ENCODE measurements at regions not wholly inside any gene's neighbourhood (a gene's known extent, or its start where the extent isn't known, plus 50 kb on each side); places are given as distances from the start of the nearest gene placed in this dataset.

DNA sequence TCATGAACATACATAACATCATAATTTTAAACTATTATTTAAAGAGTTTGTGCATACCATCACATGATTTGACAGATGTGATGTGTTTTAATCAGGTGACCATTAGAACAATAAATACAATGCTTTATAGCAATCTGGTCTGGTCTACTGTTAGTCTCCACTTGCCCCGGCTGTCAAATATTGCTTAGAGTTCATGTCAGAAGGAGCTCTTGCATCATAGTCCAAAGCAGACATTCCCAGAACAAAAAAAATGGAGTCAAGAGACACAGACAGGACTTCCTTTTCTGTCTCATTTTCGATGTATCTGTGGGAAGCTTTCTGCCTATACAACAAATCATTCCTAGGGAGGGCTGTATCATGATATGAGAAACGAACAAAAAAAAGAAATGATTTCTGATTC lies 979.2 kb upstream of the WWC1 start:
- H3K4me3 ChIP-seq (ENCODE audit: low read depth, low read length) = no peak overlapping the region
- DNase-seq (ENCODE audit: low read depth) = no peak
- TF ChIP-seq, protein P1, sequence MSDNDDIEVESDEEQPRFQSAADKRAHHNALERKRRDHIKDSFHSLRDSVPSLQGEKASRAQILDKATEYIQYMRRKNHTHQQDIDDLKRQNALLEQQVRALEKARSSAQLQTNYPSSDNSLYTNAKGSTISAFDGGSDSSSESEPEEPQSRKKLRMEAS (IDR thresholded peaks at IDR 0.05; ENCODE audit: low read depth, low read length) = no peak
- TF ChIP-seq, protein P2, sequence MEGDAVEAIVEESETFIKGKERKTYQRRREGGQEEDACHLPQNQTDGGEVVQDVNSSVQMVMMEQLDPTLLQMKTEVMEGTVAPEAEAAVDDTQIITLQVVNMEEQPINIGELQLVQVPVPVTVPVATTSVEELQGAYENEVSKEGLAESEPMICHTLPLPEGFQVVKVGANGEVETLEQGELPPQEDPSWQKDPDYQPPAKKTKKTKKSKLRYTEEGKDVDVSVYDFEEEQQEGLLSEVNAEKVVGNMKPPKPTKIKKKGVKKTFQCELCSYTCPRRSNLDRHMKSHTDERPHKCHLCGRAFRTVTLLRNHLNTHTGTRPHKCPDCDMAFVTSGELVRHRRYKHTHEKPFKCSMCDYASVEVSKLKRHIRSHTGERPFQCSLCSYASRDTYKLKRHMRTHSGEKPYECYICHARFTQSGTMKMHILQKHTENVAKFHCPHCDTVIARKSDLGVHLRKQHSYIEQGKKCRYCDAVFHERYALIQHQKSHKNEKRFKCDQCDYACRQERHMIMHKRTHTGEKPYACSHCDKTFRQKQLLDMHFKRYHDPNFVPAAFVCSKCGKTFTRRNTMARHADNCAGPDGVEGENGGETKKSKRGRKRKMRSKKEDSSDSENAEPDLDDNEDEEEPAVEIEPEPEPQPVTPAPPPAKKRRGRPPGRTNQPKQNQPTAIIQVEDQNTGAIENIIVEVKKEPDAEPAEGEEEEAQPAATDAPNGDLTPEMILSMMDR (IDR thresholded peaks at IDR 0.05; ENCODE audit: low read depth, low read length) = no peak
- TF ChIP-seq MYC (IDR thresholded peaks at IDR 0.05; ENCODE audit: low read depth, low read length) (no peak), POLR2A (IDR thresholded peaks at IDR 0.05; ENCODE audit: extremely low read depth, insufficient read length) (no peak)

DNA sequence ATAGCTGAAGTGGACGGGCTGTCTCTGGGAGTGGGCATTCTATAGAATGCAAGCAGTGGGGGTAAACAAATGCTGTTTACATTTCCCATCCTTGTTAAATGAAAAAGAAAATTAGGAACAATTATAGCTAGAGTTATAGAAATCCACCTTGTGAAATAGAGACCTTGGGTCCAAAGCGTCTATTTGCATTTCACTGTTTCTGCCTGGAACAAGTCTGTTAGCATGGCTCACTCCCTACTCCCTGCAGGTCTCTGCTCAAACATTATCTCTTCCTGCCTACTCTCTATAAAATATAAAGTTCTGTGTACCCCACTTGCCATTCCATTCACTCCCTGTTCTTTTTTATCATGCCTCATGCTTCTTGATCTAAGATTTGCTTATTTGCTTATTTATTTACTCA lies 975.7 kb upstream of the WWC1 start:
- no peak overlapping the region for H3K4me3 ChIP-seq (ENCODE audit: low read depth, low read length)
- TF ChIP-seq, protein P1 (IDR thresholded peaks at IDR 0.05; ENCODE audit: low read depth, low read length) = no peak
- TF ChIP-seq MYC (IDR thresholded peaks at IDR 0.05; ENCODE audit: low read depth, low read length) (no peak), POLR2A (IDR thresholded peaks at IDR 0.05; ENCODE audit: extremely low read depth, insufficient read length) (no peak)
- TF ChIP-seq, protein P2 (IDR thresholded peaks at IDR 0.05; ENCODE audit: low read depth, low read length) = no peak
- no peak for DNase-seq (ENCODE audit: low read depth)

DNA sequence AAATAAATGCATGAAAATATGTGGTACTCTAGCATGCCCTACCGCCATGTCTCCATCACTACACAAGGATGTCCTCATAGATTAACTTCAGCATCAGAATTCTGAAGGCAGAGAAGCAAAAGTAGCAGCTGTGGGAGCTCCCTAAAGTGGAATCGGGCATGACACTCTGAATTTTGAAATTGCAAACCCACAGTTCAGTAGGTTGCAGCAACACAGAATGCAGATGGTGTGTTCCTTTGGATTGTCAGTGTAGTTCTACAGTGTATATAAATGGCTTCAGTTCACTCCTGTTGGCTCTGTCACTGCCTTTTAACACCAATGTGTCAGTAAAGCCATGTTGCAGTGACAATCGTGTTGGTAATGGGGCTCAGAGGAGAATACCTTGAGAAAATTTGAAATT lies 973.6 kb upstream of the WWC1 start:
- TF ChIP-seq, protein P2 (IDR thresholded peaks at IDR 0.05; ENCODE audit: low read depth, low read length) = no peak
- TF ChIP-seq POLR2A (IDR thresholded peaks at IDR 0.05; ENCODE audit: extremely low read depth, insufficient read length) (no peak), MYC (IDR thresholded peaks at IDR 0.05; ENCODE audit: low read depth, low read length) (no peak)
- TF ChIP-seq, protein P1 (IDR thresholded peaks at IDR 0.05; ENCODE audit: low read depth, low read length) = no peak
- no peak for DNase-seq (ENCODE audit: low read depth)

DNA sequence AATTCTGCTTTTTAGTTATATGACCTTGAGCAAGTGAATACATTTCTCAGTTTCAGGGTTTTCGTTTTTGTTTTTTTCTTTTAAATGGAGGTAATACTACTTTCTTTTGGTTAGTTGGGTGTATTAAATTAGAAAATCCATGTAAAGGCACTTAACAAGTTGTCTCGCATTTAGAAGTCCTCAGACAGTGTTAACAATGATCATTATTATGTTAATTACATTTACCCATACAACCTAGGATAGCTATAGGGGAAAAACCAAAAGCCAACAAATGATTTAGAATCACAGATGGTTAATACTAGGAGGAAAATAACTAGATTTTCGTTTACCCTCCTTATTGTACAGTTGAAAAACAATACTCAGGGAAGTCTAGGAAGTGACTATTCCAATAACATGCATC lies 972.2 kb upstream of the WWC1 start:
- DNase-seq (ENCODE audit: low read depth) = no peak
- TF ChIP-seq, protein P2 (IDR thresholded peaks at IDR 0.05; ENCODE audit: low read depth, low read length) = no peak
- TF ChIP-seq MYC (IDR thresholded peaks at IDR 0.05; ENCODE audit: low read depth, low read length) (no peak), POLR2A (IDR thresholded peaks at IDR 0.05; ENCODE audit: extremely low read depth, insufficient read length) (no peak)
- TF ChIP-seq, protein P1 (IDR thresholded peaks at IDR 0.05; ENCODE audit: low read depth, low read length) = no peak
- H3K4me3 ChIP-seq (ENCODE audit: low read depth, low read length) = no peak overlapping the region

More for the DNA sequence above, 973.6 kb upstream of the WWC1 start:
- H3K4me3 ChIP-seq (ENCODE audit: low read depth, low read length) = no peak overlapping the region

DNA sequence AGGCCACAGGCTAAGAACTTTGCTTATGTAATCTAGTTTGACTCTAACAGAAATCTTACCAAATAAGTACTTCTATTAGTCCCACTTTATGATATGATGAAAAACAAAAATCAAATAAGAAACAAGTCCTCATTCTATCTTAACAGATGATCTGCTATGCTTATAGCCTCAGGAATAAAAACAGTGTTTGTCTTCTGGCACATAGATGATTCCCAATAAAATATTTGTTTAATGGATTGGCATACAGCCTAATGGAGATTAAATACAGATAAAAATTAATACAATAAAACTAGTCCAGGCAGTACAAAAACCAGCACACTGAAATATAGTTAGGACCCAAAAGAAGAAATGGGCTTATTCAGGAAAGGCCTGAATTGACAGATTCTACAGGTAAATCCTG lies 971.4 kb upstream of the WWC1 start:
- TF ChIP-seq MYC (IDR thresholded peaks at IDR 0.05; ENCODE audit: low read depth, low read length) (no peak), POLR2A (IDR thresholded peaks at IDR 0.05; ENCODE audit: extremely low read depth, insufficient read length) (no peak)
- no peak overlapping the region for H3K4me3 ChIP-seq (ENCODE audit: low read depth, low read length)
- DNase-seq (ENCODE audit: low read depth) = no peak

DNA sequence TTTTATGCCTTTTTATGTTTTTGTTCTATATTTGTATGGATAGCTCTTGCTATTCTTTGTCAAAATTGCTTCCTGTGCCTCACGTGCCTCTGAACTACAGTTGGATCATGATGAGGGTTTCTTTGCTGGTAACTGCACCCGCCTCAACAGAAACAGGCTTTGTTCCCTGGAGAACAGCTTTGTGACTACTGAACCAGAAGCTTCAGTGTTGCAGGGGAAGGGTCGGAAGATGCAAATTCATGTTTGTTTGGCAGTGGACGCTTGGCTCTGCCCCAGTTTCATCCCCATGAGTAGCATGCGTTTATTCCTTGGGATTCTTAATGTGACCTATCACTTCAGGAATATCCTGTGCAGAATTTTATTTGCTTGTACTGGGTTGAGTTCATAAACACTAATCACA lies 959.1 kb upstream of the WWC1 start:
- H3K4me3 ChIP-seq (ENCODE audit: low read depth, low read length) = no peak overlapping the region
- no peak for DNase-seq (ENCODE audit: low read depth)
- TF ChIP-seq, protein P1 (IDR thresholded peaks at IDR 0.05; ENCODE audit: low read depth, low read length) = no peak
- TF ChIP-seq MYC (IDR thresholded peaks at IDR 0.05; ENCODE audit: low read depth, low read length) (no peak), POLR2A (IDR thresholded peaks at IDR 0.05; ENCODE audit: extremely low read depth, insufficient read length) (no peak)
- TF ChIP-seq, protein P2 (IDR thresholded peaks at IDR 0.05; ENCODE audit: low read depth, low read length) = no peak

Measured in NB4 (cell line).